IPS-18a (cell line): ENCODE measurements at regions not wholly inside any gene's neighbourhood (a gene's known extent, or its start where the extent isn't known, plus 50 kb on each side); places are given as distances from the start of the nearest gene placed in this dataset.
"Not testable (repeated sequence)": the region's sequence is repeated elsewhere in the genome, so short reads cannot be mapped to it uniquely, and the experiment has no call there.

ENCODE experiments used
- H3K27ac ChIP-seq: one replicate; pipeline ENCODE4 v1.5.1; 2013; ENCODE audit warnings: low read length
- H3K27me3 ChIP-seq: one replicate; pipeline ENCODE4 v1.6.1; 2013; ENCODE audit warnings: mild to moderate bottlenecking, low read length; ENCODE audit not compliant: control insufficient read depth, insufficient read depth
- H3K36me3 ChIP-seq: one replicate; pipeline ENCODE4 v1.6.1; 2013; ENCODE audit warnings: low read depth, low read length; ENCODE audit not compliant: control insufficient read depth
- H3K4me1 ChIP-seq: one replicate; pipeline ENCODE4 v1.6.1; 2013; ENCODE audit warnings: low read depth, low read length; ENCODE audit not compliant: control insufficient read depth
- H3K4me3 ChIP-seq: one replicate; pipeline ENCODE4 v1.5.1; 2013; ENCODE audit warnings: low read length
- H3K9ac ChIP-seq: one replicate; pipeline ENCODE4 v1.6.1; 2013; ENCODE audit warnings: mild to moderate bottlenecking, low read length, moderate library complexity
- H3K9me3 ChIP-seq: one replicate; pipeline ENCODE4 v1.6.1; 2013; ENCODE audit warnings: low read depth, low read length; ENCODE audit not compliant: control insufficient read depth

DNA sequence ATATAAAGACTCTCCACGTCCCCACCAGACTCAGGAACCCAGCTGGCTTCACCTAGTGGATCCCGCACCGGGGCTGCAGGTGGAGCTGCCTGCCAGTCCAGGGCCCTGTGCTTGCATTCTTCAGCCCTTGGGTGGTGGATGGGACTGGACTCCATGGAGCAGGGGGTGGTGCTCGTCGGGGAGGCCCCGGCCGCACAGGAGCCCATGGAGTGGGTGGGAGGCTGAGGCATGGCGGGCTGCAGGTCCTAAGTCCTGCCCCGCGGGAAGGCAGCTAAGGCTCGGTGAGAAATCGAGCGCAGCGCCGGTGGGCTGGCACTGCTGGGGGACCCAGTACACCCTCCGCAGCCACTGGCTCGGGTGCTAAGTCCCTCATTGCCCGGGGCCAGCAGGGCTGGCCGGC is 90.8 kb upstream of the EMCN start:
- not testable (repeated sequence) for H3K9me3 ChIP-seq, H3K27me3 ChIP-seq, H3K36me3 ChIP-seq, H3K4me3 ChIP-seq, H3K9ac ChIP-seq, H3K27ac ChIP-seq
- peaks cover 10% of the 10 kb centered on the region for H3K4me1 ChIP-seq

DNA sequence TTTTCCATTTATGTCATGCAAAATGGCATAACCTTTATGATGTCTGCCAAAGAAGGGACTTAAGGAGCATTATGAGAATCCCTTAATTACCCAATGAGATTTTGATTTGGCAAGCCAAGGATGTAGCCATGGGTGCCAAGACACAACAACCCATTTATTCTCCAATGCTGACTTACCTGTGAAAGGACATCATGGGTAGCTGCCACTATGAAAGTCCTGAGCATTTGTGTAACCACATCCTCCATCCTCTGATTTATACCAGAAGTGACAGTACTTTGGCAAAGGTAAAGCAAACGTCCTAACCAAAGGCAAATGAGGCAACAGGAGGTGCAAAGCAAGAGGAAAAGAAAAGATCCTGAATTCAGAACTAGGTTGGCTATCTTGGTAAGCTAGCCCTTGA is 87.3 kb upstream of the EMCN start:
- Histone ChIP-seq H3K9ac (no peak overlapping the region), H3K4me1 (peaks cover 9% of the 10 kb centered on the region), H3K9me3 (no peaks in the 10 kb centered on the region), H3K27ac (no peak overlapping the region), H3K36me3 (no peaks in the 10 kb centered on the region), H3K4me3 (no peak overlapping the region), H3K27me3 (no peaks in the 10 kb centered on the region)

DNA sequence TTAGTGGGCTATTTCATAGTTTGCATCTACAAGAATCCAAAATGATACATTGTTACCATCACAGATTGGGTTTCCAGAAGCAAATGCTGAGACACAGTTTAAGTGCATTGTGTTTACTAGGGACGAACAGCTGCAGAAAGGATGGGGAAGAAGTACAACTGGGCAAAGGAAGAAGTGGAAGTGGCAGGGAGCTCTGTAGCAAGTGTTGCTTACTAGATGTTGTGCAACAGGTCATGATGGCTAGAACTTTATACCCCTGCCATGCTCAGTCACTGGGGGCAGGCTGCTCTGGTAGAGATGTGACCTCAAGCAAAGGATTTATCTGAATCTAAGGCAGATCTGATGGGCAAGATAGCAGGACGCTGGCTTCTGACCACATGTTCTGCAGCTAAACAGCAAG is 76.1 kb upstream of the EMCN start:
- Histone ChIP-seq H3K4me3 (no peak overlapping the region), H3K9me3 (no peaks in the 10 kb centered on the region), H3K27ac (no peak overlapping the region), H3K27me3 (no peaks in the 10 kb centered on the region), H3K4me1 (no peaks in the 10 kb centered on the region), H3K9ac (no peak overlapping the region), H3K36me3 (no peaks in the 10 kb centered on the region)

DNA sequence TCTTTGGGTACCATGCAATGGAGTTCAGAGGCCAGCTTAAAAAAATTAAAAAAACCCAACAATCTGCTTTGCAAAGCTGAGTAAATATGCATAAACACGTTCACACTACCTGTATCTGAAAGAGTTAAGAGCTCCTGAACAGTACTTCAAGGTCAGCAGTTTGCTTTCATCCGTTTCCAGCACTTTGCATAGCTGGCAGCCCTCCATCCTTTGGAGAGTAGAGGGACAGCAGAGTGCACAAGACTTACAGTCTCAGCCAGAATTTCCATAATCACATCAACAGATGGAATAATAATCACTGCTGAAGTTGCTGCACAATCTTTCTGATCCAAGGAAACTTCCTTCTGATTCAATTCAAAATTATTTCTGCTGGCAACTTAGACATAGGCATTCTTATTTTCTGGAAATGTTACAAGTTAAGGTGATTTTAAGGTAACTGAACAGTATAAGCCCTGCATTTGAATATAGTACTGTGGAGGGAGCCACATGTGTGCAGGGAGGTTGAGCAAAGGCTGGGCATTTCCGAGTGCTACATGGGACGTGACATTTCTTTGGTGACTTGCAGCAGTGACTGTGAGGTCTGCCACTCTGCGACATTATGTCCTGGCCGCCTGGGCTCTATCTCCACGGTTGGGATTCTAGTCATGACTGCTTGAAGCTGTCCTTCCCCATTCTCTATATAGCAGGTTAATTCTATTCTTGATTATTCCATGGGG is 73.5 kb upstream of the EMCN start:
- no peaks in the 10 kb centered on the region for H3K4me1 ChIP-seq
- no peaks in the 10 kb centered on the region for H3K9me3 ChIP-seq
- no peak overlapping the region for H3K4me3 ChIP-seq
- no peaks in the 10 kb centered on the region for H3K36me3 ChIP-seq
- no peak overlapping the region for H3K9ac ChIP-seq
- no peaks in the 10 kb centered on the region for H3K27me3 ChIP-seq
- no peak overlapping the region for H3K27ac ChIP-seq

DNA sequence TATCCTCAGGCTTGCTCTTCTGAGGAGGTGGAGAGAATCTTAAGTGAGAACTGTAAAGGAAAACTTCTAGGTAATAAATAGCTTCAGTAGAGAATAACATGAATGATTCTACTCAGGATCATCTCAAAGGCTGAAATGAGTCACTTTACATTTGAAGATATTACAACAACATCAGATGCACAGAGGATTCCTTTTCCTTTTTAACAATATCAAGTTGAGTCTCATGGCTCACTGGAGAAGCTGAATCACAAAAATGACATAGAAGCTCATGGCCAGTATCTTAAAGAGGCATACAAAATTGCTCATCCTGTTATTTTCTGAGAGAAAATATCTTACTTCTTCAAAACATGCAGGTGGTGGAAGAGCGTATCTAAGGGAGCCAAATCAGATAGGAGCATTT is 72.5 kb upstream of the EMCN start:
- H3K36me3 ChIP-seq: no peaks in the 10 kb centered on the region
- no peaks in the 10 kb centered on the region for H3K4me1 ChIP-seq
- no peaks in the 10 kb centered on the region for H3K27me3 ChIP-seq
- H3K4me3 ChIP-seq: no peak overlapping the region
- H3K27ac ChIP-seq: no peak overlapping the region
- no peaks in the 10 kb centered on the region for H3K9me3 ChIP-seq
- H3K9ac ChIP-seq: no peak overlapping the region

DNA sequence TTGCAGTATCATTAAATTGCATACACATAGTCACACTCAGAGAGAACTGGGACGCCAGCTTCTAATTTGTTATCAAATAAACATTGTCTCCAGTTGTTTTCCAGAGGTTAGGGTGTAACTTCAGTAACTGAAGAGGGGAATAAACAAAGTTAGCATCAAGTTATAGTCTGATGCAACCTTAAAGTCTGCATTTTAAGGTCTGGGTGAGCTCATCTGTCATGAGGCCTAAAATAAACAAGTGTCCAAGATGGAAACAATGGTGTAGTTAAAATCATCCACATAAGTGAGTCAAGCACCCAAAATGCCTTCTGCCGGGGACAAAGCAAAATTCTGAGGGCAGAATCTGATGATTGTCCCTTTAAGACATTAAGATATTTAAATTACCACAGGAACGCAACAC is 70.3 kb upstream of the EMCN start:
- Histone ChIP-seq H3K4me1 (no peaks in the 10 kb centered on the region), H3K4me3 (no peak overlapping the region), H3K36me3 (no peaks in the 10 kb centered on the region), H3K9me3 (no peaks in the 10 kb centered on the region), H3K9ac (no peak overlapping the region), H3K27ac (no peak overlapping the region), H3K27me3 (no peaks in the 10 kb centered on the region)

DNA sequence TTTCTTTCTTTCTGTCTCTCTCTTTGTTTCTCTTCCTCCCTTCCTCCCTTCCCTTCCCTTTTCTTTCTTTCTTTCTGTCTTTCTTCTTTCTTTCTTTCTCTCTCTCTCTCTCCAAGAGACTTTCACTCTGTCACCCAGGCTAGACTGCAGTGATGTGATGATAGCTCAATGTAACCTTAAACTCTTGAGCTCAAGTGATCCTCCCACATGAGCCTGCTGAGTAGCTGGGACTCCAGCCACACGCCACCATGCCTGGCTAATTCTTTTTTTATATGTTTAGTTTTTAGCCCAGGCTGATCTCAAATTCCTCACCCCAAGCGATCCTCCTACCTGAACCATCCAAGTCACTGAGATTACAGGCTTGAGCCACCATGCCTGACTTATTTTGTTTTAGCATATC is 64.3 kb upstream of the EMCN start:
- no peaks in the 10 kb centered on the region for H3K9me3 ChIP-seq
- no peak overlapping the region for H3K4me3 ChIP-seq
- no peak overlapping the region for H3K9ac ChIP-seq
- H3K27ac ChIP-seq: no peak overlapping the region
- no peaks in the 10 kb centered on the region for H3K36me3 ChIP-seq
- H3K27me3 ChIP-seq: no peaks in the 10 kb centered on the region
- H3K4me1 ChIP-seq: no peaks in the 10 kb centered on the region

DNA sequence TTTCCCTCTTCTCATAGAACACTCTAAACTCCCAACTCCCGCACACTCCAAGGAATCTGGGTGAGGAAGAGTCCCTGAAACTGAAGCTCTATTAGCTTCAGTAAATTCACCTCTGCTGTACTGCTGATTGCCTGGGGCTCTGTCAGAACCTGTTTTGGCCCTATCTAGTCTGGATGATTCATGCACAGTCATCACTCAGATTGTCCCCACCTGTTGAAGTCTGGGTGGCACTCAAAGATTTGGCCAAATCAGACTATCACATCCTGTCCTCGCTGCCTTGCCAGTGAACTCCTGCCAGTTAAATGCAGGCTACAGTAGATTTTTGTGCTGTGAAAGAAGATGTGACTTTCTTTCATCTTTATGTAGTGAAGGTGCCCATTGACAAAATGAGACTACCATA is 63.5 kb upstream of the EMCN start:
- H3K9ac ChIP-seq: no peak overlapping the region
- no peaks in the 10 kb centered on the region for H3K36me3 ChIP-seq
- no peaks in the 10 kb centered on the region for H3K9me3 ChIP-seq
- H3K4me3 ChIP-seq: no peak overlapping the region
- no peak overlapping the region for H3K27ac ChIP-seq
- no peaks in the 10 kb centered on the region for H3K27me3 ChIP-seq
- no peaks in the 10 kb centered on the region for H3K4me1 ChIP-seq

DNA sequence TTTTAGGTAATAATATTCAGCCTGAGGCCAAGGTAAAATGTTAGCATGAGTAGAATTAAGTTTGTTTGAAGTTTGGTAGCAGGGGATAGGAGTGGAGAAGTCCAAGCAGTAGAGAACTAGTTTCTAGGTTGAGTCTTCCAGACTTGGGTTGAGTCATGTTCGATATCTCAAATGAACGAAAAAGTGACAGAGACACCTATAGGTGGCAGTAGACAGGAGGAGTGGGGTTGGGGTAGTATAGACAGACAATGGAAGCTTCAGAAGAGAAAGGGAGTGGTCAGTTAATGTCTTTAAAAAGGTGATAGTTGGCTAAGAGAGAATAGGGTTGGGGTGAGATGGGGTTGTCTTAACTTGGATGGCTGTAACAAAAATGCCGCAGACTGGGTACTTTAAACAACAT is 58.7 kb upstream of the EMCN start:
- H3K9ac ChIP-seq: no peak overlapping the region
- H3K27me3 ChIP-seq: no peaks in the 10 kb centered on the region
- no peaks in the 10 kb centered on the region for H3K36me3 ChIP-seq
- H3K27ac ChIP-seq: no peak overlapping the region
- no peaks in the 10 kb centered on the region for H3K9me3 ChIP-seq
- no peak overlapping the region for H3K4me3 ChIP-seq
- H3K4me1 ChIP-seq: no peaks in the 10 kb centered on the region

DNA sequence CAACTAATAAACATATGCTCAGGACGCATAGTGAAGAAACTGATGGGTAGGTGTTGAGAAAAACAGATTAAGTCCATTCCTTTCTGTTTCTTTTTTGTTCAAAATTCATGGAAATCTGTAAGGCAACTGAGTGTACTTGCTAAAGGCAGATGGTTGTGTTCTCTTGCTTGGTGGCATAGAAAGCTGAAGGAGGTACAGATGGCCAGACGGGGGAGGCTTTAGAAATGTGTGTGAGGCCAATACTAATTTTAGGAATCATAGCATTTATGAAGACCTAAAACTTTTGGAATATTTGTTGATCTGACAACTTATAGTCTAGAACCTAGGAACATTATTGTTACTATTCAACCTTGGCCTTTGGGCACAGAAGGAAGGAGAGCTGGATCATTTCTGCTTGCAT is 56.8 kb upstream of the EMCN start:
- Histone ChIP-seq H3K4me1 (no peaks in the 10 kb centered on the region), H3K4me3 (no peak overlapping the region), H3K27me3 (no peaks in the 10 kb centered on the region), H3K27ac (no peak overlapping the region), H3K36me3 (no peaks in the 10 kb centered on the region), H3K9me3 (no peaks in the 10 kb centered on the region), H3K9ac (no peak overlapping the region)

DNA sequence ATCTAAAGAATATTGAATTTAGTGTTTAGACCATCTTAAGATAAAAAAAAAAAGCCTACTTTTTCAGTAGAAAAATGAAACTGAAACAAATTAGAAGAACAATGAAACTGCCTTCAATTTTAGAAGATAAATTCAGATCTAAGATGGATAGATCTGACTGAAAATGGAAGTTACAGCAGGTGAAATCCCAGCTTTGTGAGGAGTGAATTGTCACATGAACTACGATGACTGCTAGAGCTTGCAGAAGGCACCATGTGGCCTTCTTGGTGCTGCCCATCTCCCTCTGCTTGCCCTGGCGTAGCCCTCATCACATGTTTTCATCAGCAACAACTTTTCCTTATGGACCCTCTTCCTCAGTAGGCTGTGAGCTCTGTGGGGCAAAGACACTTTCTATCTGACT is 51.4 kb upstream of the EMCN start:
- no peak overlapping the region for H3K9ac ChIP-seq
- H3K4me3 ChIP-seq: no peak overlapping the region
- H3K36me3 ChIP-seq: no peaks in the 10 kb centered on the region
- no peaks in the 10 kb centered on the region for H3K27me3 ChIP-seq
- no peak overlapping the region for H3K27ac ChIP-seq
- no peaks in the 10 kb centered on the region for H3K9me3 ChIP-seq
- no peaks in the 10 kb centered on the region for H3K4me1 ChIP-seq
